Kidney (tissue), 13 donors: ENCODE measurements at regions not wholly inside any gene's neighbourhood (a gene's known extent, or its start where the extent isn't known, plus 50 kb on each side); places are given as distances from the start of the nearest gene placed in this dataset.

ENCODE experiments used
- DNase-seq, 5 donors: peaks; one replicate each; pipeline ENCODE4 v3.0.0-alpha.2; 2013 to 2020
- FAIRE-seq: peaks from 2 replicates; lab custom pipeline; 2012; peaks lifted over from hg19 to GRCh38; lab: Jason Lieb, UNC
- H3K27ac ChIP-seq, 2 donors: one replicate each; pipeline ENCODE4 v1.7.0; 2013; ENCODE audit warnings: low read depth in 2 of 2, low read length in 2 of 2, inconsistent platforms in 1 of 2
- H3K27me3 ChIP-seq: one replicate; pipeline ENCODE4 v1.7.1; 2013; ENCODE audit warnings: low read length, inconsistent platforms; ENCODE audit not compliant: control insufficient read depth, insufficient read depth
- H3K36me3 ChIP-seq, 3 donors: one replicate each; pipeline versions ENCODE4 v1.7.0 to v1.7.1; 2013; ENCODE audit warnings: low read length in 3 of 3, control low read depth in 1 of 3, inconsistent platforms in 1 of 3; ENCODE audit not compliant: insufficient read depth in 3 of 3, control insufficient read depth in 2 of 3
- H3K4me1 ChIP-seq, 3 donors: one replicate each; pipeline versions ENCODE4 v1.7.0 to v1.7.1; 2013; ENCODE audit warnings: low read length in 3 of 3, inconsistent platforms in 1 of 3, low read depth in 1 of 3; ENCODE audit not compliant: control insufficient read depth in 2 of 3, insufficient read depth in 2 of 3
- H3K4me3 ChIP-seq, 3 donors: one replicate each; pipeline versions ENCODE4 v1.7.0 to v1.8.1; 2013; ENCODE audit warnings: low read length in 3 of 3, control low read depth in 1 of 3, inconsistent platforms in 1 of 3
- H3K9ac ChIP-seq, 3 donors: one replicate each; pipeline versions ENCODE4 v1.7.0 to v1.7.1; 2013; ENCODE audit warnings: low read length in 3 of 3, control low read depth in 1 of 3, inconsistent platforms in 1 of 3
- H3K9me3 ChIP-seq, 3 donors: one replicate each; pipeline versions ENCODE4 v1.7.0 to v1.7.1; 2013; ENCODE audit warnings: low read length in 3 of 3, control low read depth in 1 of 3, inconsistent platforms in 1 of 3; ENCODE audit not compliant: control insufficient read depth in 2 of 3, insufficient read depth in 1 of 3
- CTCF ChIP-seq: IDR thresholded peaks from 3 replicates; pipeline ENCODE4 v1.5.1; 2012; ENCODE audit warnings: mild to moderate bottlenecking, moderate library complexity, borderline replicate concordance; ENCODE audit not compliant: insufficient read depth; ENCODE audit errors: extremely low read depth
- intact Hi-C: fragments of 100-400 bp; cut with DNase I; formaldehyde crosslinking; loops from one replicate; pipeline ENCODE4 v1.11.1; 2022
- donor health status: control.
- donor health status: control.
- donor health status: control.
- donor health status: control.
- donor health status: control.
- donor health status: DM: yes; HTN: yes; CAD: no.
- donor health status: Normal renal cell carcinoma (clear cell type).

- TF ChIP-seq CTCF: no peak
- Histone ChIP-seq H3K27me3 (no peaks in the 10 kb centered on the region), H3K36me3 (no peaks in the 10 kb centered on the region), H3K9me3 (no peaks in the 10 kb centered on the region), H3K9ac (no peak overlapping the region), H3K4me1 (peaks cover 0 to 6% (median 5%) of the 10 kb centered on the region in 3 donors), H3K27ac (no peak overlapping the region), H3K4me3 (no peak overlapping the region)
- FAIRE-seq (no peak), DNase-seq (peak in 2 of 5 donors; percentile 21 to 46)
- intact Hi-C loops: no loop called here
Measured at GRCh38 chr7:142381727-142382390, 124.0 kb upstream of the PRSS58 start.

- intact Hi-C loops: no loop called here
Measured at GRCh38 chr7:142380069-142380468, 122.2 kb upstream of the PRSS58 start.

GRCh38 chr7:142379201-142379885 lies 121.5 kb upstream of the PRSS58 start:
- Histone ChIP-seq H3K9me3 (no peaks in the 10 kb centered on the region), H3K4me1 (peaks cover 0 to 6% (median 5%) of the 10 kb centered on the region in 3 donors), H3K27ac (no peak overlapping the region), H3K27me3 (no peaks in the 10 kb centered on the region), H3K4me3 (no peak overlapping the region), H3K36me3 (no peaks in the 10 kb centered on the region), H3K9ac (no peak overlapping the region)
- no peak for TF ChIP-seq CTCF
- DNase-seq: no peak
- no peak for FAIRE-seq
- intact Hi-C loops: no loop called here

More at GRCh38 chr7:142380069-142380468, 122.2 kb upstream of the PRSS58 start:
- Histone ChIP-seq H3K9me3 (no peaks in the 10 kb centered on the region), H3K36me3 (no peaks in the 10 kb centered on the region), H3K4me1 (peaks cover 0 to 6% (median 5%) of the 10 kb centered on the region in 3 donors), H3K4me3 (no peak overlapping the region), H3K9ac (no peak overlapping the region), H3K27me3 (no peaks in the 10 kb centered on the region), H3K27ac (no peak overlapping the region)
- FAIRE-seq (no peak), DNase-seq (no peak)
- no peak for TF ChIP-seq CTCF
